Activated T-cell treated with anti-CD3 and anti-CD28 coated beads, Interleukin-2, amount 50 U/mL, for 24 hours (primary cell): ENCODE measurements at regions not wholly inside any gene's neighbourhood (a gene's known extent, or its start where the extent isn't known, plus 50 kb on each side); places are given as distances from the start of the nearest gene placed in this dataset.

Experiments used
- DNase-seq: peaks from one replicate; pipeline ENCODE4 v3.0.0-alpha.2; 2020
- H3K27ac Mint-ChIP-seq: 2 replicates; pipeline ENCODE4 v1.8.0; 2020; ENCODE audit warnings: mild to moderate bottlenecking, mixed read lengths
- H3K27me3 Mint-ChIP-seq: 2 replicates; pipeline ENCODE4 v1.8.0; 2020; ENCODE audit warnings: mixed read lengths
- H3K36me3 Mint-ChIP-seq: 2 replicates; pipeline ENCODE4 v1.8.0; 2020; ENCODE audit warnings: low read depth, mixed read lengths
- H3K4me1 Mint-ChIP-seq: 2 replicates; pipeline ENCODE4 v1.8.0; 2020; ENCODE audit warnings: low read depth, mixed read lengths
- H3K4me3 Mint-ChIP-seq: 2 replicates; pipeline ENCODE4 v1.8.0; 2020; ENCODE audit warnings: mild to moderate bottlenecking, moderate library complexity, mixed read lengths
- H3K9me3 Mint-ChIP-seq: 2 replicates; pipeline ENCODE4 v1.8.0; 2020; ENCODE audit warnings: mixed read lengths

DNA sequence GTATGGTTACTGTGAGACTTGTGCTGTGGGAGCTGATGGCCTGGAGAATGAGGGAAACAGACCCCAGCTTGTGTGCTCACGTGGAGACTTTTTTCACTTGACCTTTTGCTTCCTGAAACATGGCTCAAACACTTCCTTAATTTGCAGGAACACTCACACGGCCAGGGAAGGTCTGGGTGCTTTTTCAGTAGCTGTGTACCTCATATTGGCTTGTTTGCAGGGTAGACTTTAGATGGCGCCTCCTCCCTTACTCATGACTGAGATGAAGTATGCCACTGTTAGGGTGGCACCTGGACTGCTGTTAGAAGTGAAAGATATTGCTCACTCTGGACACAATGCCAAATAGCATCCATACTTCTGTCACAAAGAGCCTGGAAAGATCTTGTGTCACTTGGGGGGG lies 75.7 kb upstream of the WDR1 start:
- H3K27me3 Mint-ChIP-seq = no peaks in the 10 kb centered on the region
- DNase-seq = no peak
- no peak overlapping the region for H3K4me3 Mint-ChIP-seq
- H3K9me3 Mint-ChIP-seq = no peaks in the 10 kb centered on the region
- no peak overlapping the region for H3K27ac Mint-ChIP-seq
- H3K36me3 Mint-ChIP-seq = no peaks in the 10 kb centered on the region
- H3K4me1 Mint-ChIP-seq = no peaks in the 10 kb centered on the region

DNA sequence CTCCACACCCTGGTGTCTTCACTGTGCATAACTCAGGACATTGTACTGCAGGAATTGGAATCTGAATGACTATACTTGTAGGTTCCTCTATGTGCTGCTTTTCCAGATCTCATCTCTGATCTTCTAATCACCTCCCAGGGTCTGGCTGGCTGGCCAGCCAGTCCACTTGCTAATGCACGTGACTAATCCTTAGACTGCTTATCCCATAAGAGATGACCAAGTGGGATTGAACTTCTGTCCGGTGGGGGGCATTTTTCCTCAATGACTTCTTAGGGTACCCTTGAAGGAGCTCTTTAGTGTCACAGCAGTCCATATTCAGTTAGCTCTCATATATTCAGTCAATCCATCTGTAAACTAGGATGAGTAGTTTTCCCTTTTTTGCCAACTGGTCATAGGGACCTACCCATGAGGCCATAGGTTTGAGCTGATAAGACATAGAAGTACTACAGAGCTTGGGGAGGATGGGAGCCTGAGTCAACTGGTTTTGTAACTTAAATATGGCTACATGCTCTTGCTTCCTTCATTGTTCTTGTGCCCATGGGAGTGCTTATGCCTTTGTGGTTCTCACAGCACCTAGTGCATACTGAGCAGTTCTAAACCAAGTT lies 71.9 kb upstream of the WDR1 start:
- Mint-ChIP-seq H3K4me1 (peaks cover 5% of the 10 kb centered on the region), H3K27me3 (peaks cover 4% of the 10 kb centered on the region), H3K36me3 (no peaks in the 10 kb centered on the region), H3K27ac (no peak overlapping the region), H3K9me3 (no peaks in the 10 kb centered on the region), H3K4me3 (no peak overlapping the region)
- no peak for DNase-seq

DNA sequence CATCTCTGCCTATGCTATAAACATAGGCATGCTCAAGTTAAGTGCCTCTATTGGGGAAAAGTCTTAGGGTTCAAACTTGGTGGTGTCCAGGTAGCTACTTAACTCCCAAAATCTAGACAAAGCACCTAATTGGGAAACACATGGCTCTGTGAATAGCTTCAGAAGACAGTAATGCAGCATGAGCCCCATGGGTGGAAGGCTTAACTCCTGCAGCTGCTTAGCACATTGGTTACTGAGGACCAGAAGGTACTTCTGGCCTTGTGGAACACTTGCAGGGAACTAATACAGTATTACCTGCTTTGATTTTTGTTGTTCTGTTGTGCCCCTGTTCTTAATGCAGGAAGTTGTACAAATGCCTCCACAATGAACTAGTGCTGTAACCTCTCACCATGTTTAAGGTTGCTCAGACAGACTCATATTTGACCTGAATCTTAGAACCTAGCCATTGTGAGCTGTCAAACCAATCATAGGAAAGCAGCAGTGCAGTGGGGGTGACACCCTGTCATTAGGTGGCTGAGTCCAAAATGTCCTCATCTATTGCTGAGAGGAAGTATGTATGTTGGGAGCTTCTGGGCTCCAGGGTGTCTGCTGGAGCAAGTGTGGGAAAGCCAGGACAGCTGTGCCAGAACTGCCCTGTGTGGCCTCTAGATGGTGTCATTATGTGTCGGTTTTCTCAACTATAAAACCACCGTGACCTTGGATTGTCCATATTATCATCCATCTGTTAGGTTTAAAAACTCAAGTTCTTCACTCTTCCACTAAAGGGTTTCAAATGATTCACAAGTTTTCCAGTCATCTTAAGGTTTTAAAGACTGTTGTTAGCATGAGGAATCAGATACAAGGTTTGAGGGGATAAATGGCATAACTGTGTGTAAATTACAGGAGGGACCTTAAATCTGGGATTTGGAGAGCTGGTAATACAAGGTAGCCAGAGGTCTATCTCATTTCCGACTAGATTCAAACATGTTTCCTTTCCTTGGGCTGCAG lies 69.9 kb upstream of the WDR1 start:
- H3K36me3 Mint-ChIP-seq = no peaks in the 10 kb centered on the region
- H3K4me1 Mint-ChIP-seq = peaks cover 25% of the 10 kb centered on the region
- no peak for DNase-seq
- H3K27me3 Mint-ChIP-seq = peaks cover 4% of the 10 kb centered on the region
- no peaks in the 10 kb centered on the region for H3K9me3 Mint-ChIP-seq
- no peak overlapping the region for H3K27ac Mint-ChIP-seq
- H3K4me3 Mint-ChIP-seq = no peak overlapping the region

- Mint-ChIP-seq H3K4me1 (peaks cover 33% of the 10 kb centered on the region), H3K4me3 (no peak overlapping the region), H3K9me3 (peaks cover 4% of the 10 kb centered on the region), H3K36me3 (no peaks in the 10 kb centered on the region), H3K27ac (no peak overlapping the region), H3K27me3 (peaks cover 4% of the 10 kb centered on the region)
- no peak for DNase-seq
Observed at GRCh38 chr4:10185518-10186227, 69.1 kb upstream of the WDR1 start.

GRCh38 chr4:10184501-10184938 lies 67.9 kb upstream of the WDR1 start:
- no peak for DNase-seq
- peaks cover 37% of the 10 kb centered on the region for H3K4me1 Mint-ChIP-seq
- no peak overlapping the region for H3K4me3 Mint-ChIP-seq
- H3K9me3 Mint-ChIP-seq = peaks cover 4% of the 10 kb centered on the region
- H3K36me3 Mint-ChIP-seq = no peaks in the 10 kb centered on the region
- no peak overlapping the region for H3K27ac Mint-ChIP-seq
- H3K27me3 Mint-ChIP-seq = peaks cover 4% of the 10 kb centered on the region

DNA sequence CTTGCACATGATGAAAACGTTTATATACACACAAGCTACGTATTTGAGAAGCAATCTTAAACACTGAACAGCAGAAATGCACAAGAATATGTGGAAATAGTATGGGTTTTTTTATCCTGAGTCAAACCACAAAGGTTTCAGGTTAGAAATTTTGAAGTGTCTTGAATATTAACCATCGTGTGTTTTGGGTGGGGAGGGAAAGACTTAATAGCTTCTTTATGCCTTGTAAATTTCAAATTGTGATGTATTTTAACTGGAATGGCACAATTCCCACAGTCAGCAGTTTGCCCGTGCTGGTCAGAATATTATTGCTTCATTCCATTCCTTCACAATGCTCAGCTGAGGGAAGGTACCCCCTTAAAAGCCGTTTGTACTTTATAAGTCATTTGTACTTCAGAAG lies 67.4 kb upstream of the WDR1 start:
- DNase-seq = no peak
- H3K4me3 Mint-ChIP-seq = no peak overlapping the region
- peaks cover 4% of the 10 kb centered on the region for H3K9me3 Mint-ChIP-seq
- H3K36me3 Mint-ChIP-seq = no peaks in the 10 kb centered on the region
- H3K27me3 Mint-ChIP-seq = peaks cover 4% of the 10 kb centered on the region
- H3K4me1 Mint-ChIP-seq = peaks cover 37% of the 10 kb centered on the region
- no peak overlapping the region for H3K27ac Mint-ChIP-seq

DNA sequence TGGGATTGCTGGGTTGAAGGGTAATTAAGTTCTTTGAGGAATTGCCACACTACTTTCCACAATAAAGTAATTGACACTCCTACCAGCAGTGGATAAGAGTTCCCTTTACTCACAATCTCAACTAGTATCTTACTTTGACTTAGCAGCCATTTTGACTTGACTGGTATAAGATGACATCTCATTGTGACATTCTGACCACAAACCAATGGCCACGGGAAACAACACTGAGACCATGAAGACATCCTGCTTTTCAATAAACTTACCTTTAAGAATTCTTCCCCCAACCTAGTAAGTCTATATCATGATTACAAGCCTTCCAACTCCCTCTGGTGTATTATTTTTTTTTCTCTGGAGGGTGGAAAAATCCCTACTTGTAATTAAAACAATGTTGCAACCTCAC lies 66.9 kb upstream of the WDR1 start:
- H3K36me3 Mint-ChIP-seq = no peaks in the 10 kb centered on the region
- H3K27ac Mint-ChIP-seq = no peak overlapping the region
- peaks cover 4% of the 10 kb centered on the region for H3K27me3 Mint-ChIP-seq
- peaks cover 4% of the 10 kb centered on the region for H3K9me3 Mint-ChIP-seq
- H3K4me3 Mint-ChIP-seq = no peak overlapping the region
- peaks cover 37% of the 10 kb centered on the region for H3K4me1 Mint-ChIP-seq
- no peak for DNase-seq

DNA sequence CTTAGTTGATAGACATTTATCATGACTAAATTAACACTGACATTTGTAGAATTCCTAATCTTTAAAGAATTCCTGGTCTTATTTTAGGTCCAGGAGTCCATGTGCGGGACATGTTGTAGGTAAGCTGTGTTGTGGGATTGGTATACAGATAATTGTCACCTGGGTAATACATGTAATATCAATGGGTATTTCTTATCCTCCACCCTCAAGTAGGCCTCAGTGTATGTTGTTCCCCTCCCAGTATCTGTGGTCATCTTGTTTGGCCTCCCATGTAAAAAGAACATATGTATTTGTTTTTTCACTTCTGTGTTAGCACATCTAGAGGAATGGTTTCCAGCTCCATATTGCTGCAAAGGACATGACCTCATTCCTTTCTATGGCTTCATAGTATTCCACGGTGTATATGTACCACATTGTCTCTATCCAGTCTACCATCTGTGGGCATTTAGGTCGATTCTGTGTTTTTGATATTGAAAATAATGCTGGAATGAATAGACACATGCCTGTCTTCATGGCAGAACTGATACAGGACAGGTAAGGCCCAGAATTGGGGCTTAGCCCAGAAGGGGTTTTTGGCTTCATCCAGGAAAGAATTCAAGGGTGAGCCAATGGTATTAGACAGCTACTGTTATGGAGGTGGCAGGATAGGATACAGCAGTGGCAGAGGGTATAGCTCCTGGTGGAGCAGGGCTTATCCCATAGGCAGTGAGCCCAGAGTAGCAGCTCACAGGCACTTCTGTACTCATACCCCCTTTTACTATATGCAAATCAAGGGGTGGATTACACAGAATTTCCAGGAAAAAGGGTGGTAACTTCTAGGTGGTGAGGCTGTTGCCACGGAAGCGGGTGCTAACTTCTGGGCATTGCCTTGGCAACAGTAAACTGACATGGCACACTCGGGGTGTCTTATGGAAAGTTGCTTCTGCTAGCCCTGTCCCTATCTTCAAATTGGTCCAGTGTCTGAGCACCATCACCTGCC lies 66.1 kb upstream of the WDR1 start:
- H3K4me1 Mint-ChIP-seq = peaks cover 37% of the 10 kb centered on the region
- peaks cover 4% of the 10 kb centered on the region for H3K27me3 Mint-ChIP-seq
- H3K9me3 Mint-ChIP-seq = peaks cover 4% of the 10 kb centered on the region
- no peak overlapping the region for H3K4me3 Mint-ChIP-seq
- no peaks in the 10 kb centered on the region for H3K36me3 Mint-ChIP-seq
- no peak overlapping the region for H3K27ac Mint-ChIP-seq
- DNase-seq = no peak

DNA sequence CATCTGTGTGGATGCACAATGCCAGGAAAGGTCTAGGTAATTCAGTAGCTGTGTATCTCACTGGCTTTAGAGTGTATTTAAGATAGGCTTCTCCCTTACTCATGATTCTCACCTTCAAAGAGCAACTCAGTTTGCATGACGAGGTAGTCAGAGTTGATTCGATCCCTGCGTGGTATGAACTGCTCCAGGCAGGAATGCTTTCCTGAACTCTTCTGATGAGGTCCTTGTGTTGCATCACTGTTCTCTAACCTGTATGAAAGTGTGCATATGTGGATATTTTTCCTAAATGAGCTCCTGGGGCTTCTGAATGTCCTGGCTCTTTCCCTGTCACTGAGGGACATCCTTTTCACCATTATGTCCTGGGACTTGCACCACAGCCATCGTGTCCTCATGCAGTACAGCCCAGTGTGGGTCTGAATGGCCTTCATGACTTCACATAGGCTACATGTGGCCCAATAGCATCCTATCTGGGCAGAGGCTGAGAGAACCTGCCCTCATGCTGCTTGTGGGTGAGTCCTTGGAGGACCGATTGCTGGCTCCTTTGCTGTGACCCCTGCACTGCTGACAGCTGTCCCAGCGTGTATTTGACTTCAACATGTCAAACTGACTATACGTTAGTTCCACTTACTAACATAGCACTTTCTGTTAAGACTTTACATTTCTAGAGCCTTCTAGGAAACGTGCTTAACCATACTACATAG lies 65.3 kb upstream of the WDR1 start:
- peak overlapping the region; percentile 92 for H3K27ac Mint-ChIP-seq

GRCh38 chr4:10180927-10181744 lies 64.5 kb upstream of the WDR1 start:
- H3K27ac Mint-ChIP-seq = peak overlapping the region; percentile 92
- no peaks in the 10 kb centered on the region for H3K36me3 Mint-ChIP-seq
- H3K4me3 Mint-ChIP-seq = no peak overlapping the region
- no peaks in the 10 kb centered on the region for H3K27me3 Mint-ChIP-seq
- H3K4me1 Mint-ChIP-seq = peaks cover 37% of the 10 kb centered on the region
- peaks cover 4% of the 10 kb centered on the region for H3K9me3 Mint-ChIP-seq
- DNase-seq = peak; percentile 40

More for the DNA sequence above, 65.3 kb upstream of the WDR1 start:
- peaks cover 37% of the 10 kb centered on the region for H3K4me1 Mint-ChIP-seq
- DNase-seq = no peak
- H3K27me3 Mint-ChIP-seq = peaks cover 1% of the 10 kb centered on the region
- peaks cover 4% of the 10 kb centered on the region for H3K9me3 Mint-ChIP-seq
- H3K4me3 Mint-ChIP-seq = no peak overlapping the region
- H3K36me3 Mint-ChIP-seq = no peaks in the 10 kb centered on the region

DNA sequence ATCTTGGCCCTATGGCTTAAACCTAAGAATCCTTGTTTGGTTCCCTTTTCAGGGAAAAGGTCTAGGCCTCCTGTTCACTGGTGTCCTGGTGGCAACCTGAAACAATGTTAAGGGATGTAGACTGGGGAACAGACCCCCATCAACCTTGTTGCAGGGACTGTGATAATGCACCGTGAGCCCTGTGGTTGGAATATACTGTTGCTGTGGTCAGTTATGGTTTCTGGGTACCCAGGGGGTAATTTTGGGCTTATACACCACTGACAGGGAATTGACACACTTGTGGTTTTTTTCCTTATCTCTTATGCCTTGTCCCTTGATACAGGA lies 64.0 kb upstream of the WDR1 start:
- no peak overlapping the region for H3K4me3 Mint-ChIP-seq
- H3K27me3 Mint-ChIP-seq = no peaks in the 10 kb centered on the region
- no peak for DNase-seq
- no peaks in the 10 kb centered on the region for H3K36me3 Mint-ChIP-seq
- H3K9me3 Mint-ChIP-seq = peaks cover 4% of the 10 kb centered on the region
- H3K27ac Mint-ChIP-seq = peak overlapping the region; percentile 92
- peaks cover 37% of the 10 kb centered on the region for H3K4me1 Mint-ChIP-seq

DNA sequence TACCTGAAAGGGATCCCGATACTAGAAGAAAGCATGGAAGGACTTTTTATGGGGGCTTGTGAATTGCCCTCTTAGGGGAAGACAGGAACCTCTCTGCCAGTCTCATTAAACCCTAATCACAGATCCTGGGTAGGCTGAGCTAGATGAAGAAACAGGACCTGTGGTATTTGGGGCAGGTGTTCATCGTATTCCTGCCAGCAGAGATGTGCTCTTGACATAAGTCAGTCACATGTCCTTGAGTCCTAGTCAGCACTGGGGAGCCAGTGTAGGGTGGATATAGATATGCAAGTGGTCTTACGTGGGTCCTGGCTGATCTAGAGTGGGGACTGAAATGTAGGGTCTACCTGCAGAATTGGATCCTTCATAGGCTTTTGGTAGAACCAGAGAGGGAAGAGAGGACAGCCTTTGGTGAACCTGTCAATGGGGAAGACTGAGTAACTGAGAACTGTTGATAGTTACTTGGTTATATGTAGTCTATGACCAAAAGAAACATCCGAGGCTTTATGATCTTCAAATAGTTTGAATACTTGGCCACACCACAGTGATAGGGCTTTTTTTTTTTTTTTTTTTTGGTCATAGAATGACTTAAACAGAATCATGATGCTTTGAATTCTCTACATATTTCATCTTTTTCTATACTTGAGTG lies 63.5 kb upstream of the WDR1 start:
- Mint-ChIP-seq H3K4me1 (peaks cover 37% of the 10 kb centered on the region), H3K9me3 (peaks cover 4% of the 10 kb centered on the region), H3K27ac (no peak overlapping the region), H3K36me3 (no peaks in the 10 kb centered on the region), H3K4me3 (no peak overlapping the region), H3K27me3 (no peaks in the 10 kb centered on the region)
- DNase-seq = no peak
